A673 (cell line): ENCODE measurements at regions not wholly inside any gene's neighbourhood (a gene's known extent, or its start where the extent isn't known, plus 50 kb on each side); places are given as distances from the start of the nearest gene placed in this dataset.

Experiments
- BruUV-seq: library from RNA; stranded (reverse); fragments of 400-500 nt; replicated peaks from 2 replicates; lab custom pipeline; 2021; lab: Mats Ljungman, UMichigan
- CTCF ChIA-PET: fragments of 300-600 bp; sonication (Branson Sonifier 250); formaldehyde crosslinking; loops from one replicate; lab custom pipeline; 2022; ENCODE audit warnings: antibody characterized with exemption; lab: Charles Lee
- POLR2A ChIA-PET: fragments of 300-600 bp; sonication (Branson Sonifier 250); formaldehyde crosslinking; loops from one replicate; lab custom pipeline; 2022; ENCODE audit warnings: antibody characterized with exemption; ENCODE audit not compliant: low non-redundant PET; lab: Charles Lee
- DNase-seq: peaks from one replicate; pipeline ENCODE4 v3.0.0-alpha.2; 2015; ENCODE audit warnings: low spot score
- H3K27ac ChIP-seq: fragments of 200-600 bp; sonication (generic); 2 replicates; pipeline ENCODE4 v1.5.1; 2016; ENCODE audit warnings: mixed run types, low read depth, mild to moderate bottlenecking, mixed read lengths, antibody characterized with exemption, low read length; ENCODE audit not compliant: poor library complexity, severe bottlenecking
- H3K27me3 ChIP-seq: fragments of 200-600 bp; sonication (generic); replicated peaks from 2 replicates; pipeline ENCODE4 v1.6.1; 2017; ENCODE audit warnings: mixed run types, low read depth, mild to moderate bottlenecking, mixed read lengths, antibody characterized with exemption, low read length; ENCODE audit not compliant: insufficient read depth, poor library complexity
- H3K36me3 ChIP-seq: fragments of 200-600 bp; sonication (generic); 2 replicates; pipeline ENCODE4 v1.6.1; 2016; ENCODE audit warnings: mixed run types, mild to moderate bottlenecking, mixed read lengths, antibody characterized with exemption, low read length; ENCODE audit not compliant: insufficient read depth, poor library complexity, severe bottlenecking
- H3K4me1 ChIP-seq: fragments of 200-600 bp; sonication (generic); 2 replicates; pipeline ENCODE4 v1.6.1; 2017; ENCODE audit warnings: mixed run types, mild to moderate bottlenecking, mixed read lengths, antibody characterized with exemption, low read length; ENCODE audit not compliant: insufficient read depth, poor library complexity, severe bottlenecking
- H3K4me3 ChIP-seq: fragments of 200-600 bp; sonication (generic); 2 replicates; pipeline ENCODE4 v1.5.1; 2016; ENCODE audit warnings: low read depth, mixed run types, mild to moderate bottlenecking, mixed read lengths, low read length; ENCODE audit not compliant: poor library complexity, severe bottlenecking
- H3K9me3 ChIP-seq: fragments of 200-600 bp; sonication (generic); 2 replicates; pipeline ENCODE4 v1.6.1; 2016; ENCODE audit warnings: mixed run types, low read depth, mild to moderate bottlenecking, mixed read lengths, antibody characterized with exemption, low read length; ENCODE audit not compliant: poor library complexity, severe bottlenecking
- EZH2 ChIP-seq: fragments of 200-600 bp; sonication (generic); IDR thresholded peaks from 2 replicates; pipeline ENCODE4 v1.6.1; 2017; ENCODE audit warnings: borderline replicate concordance, low read depth, mild to moderate bottlenecking, mixed read lengths, antibody characterized with exemption, low read length; ENCODE audit not compliant: poor library complexity, severe bottlenecking
- intact Hi-C: fragments of 100-400 bp; cut with micrococcal nuclease; formaldehyde crosslinking; loops from one replicate; pipeline ENCODE4 v1.10.0; 2022; ENCODE audit not compliant: unreplicated experiment
- TF ChIP-seq, protein P1 (sequence below): fragments of 300-800, 200-600 bp; sonication (generic); conservative IDR thresholded peaks from 2 replicates; pipeline ENCODE4 v1.5.1; 2017; ENCODE audit warnings: low read depth, mild to moderate bottlenecking, antibody characterized with exemption, low read length, moderate library complexity, mixed read lengths

DNA sequence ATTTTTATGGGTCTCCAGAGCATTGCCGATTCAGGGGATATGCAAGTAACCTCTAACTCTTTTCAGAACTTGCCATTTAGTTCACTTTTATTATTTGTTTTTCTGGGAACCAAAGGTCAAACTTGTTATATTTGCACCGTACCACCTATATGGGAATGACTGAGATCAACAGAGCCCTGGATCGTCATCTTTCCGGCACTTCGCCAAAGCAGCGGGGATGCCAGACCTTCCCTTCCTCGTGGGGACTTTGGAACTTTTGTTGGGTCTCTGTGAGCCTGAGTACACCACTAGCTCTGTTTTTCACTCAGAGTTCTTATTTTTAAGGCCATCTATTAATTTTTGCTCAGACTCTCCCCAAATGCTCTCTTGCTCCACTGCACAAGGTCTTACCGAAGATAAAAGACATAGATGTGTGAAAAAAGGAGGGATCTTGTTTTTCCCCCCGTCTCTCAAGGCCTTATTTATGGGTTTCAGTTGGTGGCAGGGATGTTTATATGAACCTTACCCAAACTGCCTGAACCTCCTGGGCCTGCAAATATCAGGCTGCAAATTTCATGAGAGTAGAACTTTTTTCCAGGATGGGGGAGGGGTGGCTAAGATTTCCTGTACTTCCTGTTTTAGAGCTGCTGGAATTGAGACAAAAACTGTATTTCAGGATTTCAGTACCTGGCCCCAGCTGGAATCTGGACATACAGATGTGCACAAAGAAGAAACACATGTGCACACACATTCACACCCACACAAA lies 350.3 kb downstream of the HRH4 start:
- intact Hi-C loops = no loop called here
- H3K9me3 ChIP-seq = no peaks in the 10 kb centered on the region
- H3K4me3 ChIP-seq = no peak overlapping the region
- no peaks in the 10 kb centered on the region for H3K36me3 ChIP-seq
- H3K27ac ChIP-seq = no peak overlapping the region
- no TSS peak for BruUV-seq
- TF ChIP-seq, protein P1, sequence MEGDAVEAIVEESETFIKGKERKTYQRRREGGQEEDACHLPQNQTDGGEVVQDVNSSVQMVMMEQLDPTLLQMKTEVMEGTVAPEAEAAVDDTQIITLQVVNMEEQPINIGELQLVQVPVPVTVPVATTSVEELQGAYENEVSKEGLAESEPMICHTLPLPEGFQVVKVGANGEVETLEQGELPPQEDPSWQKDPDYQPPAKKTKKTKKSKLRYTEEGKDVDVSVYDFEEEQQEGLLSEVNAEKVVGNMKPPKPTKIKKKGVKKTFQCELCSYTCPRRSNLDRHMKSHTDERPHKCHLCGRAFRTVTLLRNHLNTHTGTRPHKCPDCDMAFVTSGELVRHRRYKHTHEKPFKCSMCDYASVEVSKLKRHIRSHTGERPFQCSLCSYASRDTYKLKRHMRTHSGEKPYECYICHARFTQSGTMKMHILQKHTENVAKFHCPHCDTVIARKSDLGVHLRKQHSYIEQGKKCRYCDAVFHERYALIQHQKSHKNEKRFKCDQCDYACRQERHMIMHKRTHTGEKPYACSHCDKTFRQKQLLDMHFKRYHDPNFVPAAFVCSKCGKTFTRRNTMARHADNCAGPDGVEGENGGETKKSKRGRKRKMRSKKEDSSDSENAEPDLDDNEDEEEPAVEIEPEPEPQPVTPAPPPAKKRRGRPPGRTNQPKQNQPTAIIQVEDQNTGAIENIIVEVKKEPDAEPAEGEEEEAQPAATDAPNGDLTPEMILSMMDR = no peak
- no peak for TF ChIP-seq EZH2
- peaks cover 3% of the 10 kb centered on the region for H3K27me3 ChIP-seq
- ChIA-PET POLR2A (no interaction called here), CTCF (no interaction called here)
- DNase-seq = no peak
- H3K4me1 ChIP-seq = no peaks in the 10 kb centered on the region

GRCh38 chr18:24811950-24812681 lies 351.7 kb downstream of the HRH4 start:
- peaks cover 7% of the 10 kb centered on the region for H3K27me3 ChIP-seq
- TF ChIP-seq, protein P1 = no peak
- TF ChIP-seq EZH2 = no peak
- H3K4me1 ChIP-seq = no peaks in the 10 kb centered on the region
- ChIA-PET POLR2A (no interaction called here), CTCF (no interaction called here)
- no peak overlapping the region for H3K27ac ChIP-seq
- no peaks in the 10 kb centered on the region for H3K36me3 ChIP-seq
- no peak for DNase-seq
- H3K9me3 ChIP-seq = no peaks in the 10 kb centered on the region
- BruUV-seq = no TSS peak
- intact Hi-C loops = no loop called here
- H3K4me3 ChIP-seq = no peak overlapping the region

GRCh38 chr18:24814521-24814920 lies 354.1 kb downstream of the HRH4 start:
- BruUV-seq = no TSS peak
- intact Hi-C loops = no loop called here

More at GRCh38 chr18:24814521-24814920, 354.1 kb downstream of the HRH4 start:
- H3K4me3 ChIP-seq = no peak overlapping the region
- no peaks in the 10 kb centered on the region for H3K36me3 ChIP-seq
- no peak for DNase-seq
- ChIA-PET POLR2A (no interaction called here), CTCF (no interaction called here)
- no peaks in the 10 kb centered on the region for H3K9me3 ChIP-seq
- H3K27ac ChIP-seq = no peak overlapping the region
- H3K4me1 ChIP-seq = no peaks in the 10 kb centered on the region
- peaks cover 20% of the 10 kb centered on the region for H3K27me3 ChIP-seq
- TF ChIP-seq EZH2 = no peak
- TF ChIP-seq, protein P1 = no peak
